Endothelial cell of umbilical vein (primary cell): ENCODE measurements at regions not wholly inside any gene's neighbourhood (a gene's known extent, or its start where the extent isn't known, plus 50 kb on each side); places are given as distances from the start of the nearest gene placed in this dataset.

ENCODE experiments used
- BruUV-seq: library from RNA; stranded (reverse); fragments of 400-500 nt; replicated peaks from 2 replicates; lab custom pipeline; 2021; lab: Mats Ljungman, UMichigan
- CTCF ChIA-PET: fragments of 300-600, 350-600 bp; sonication (Branson Sonifier 250); formaldehyde crosslinking; loops from one replicate; lab custom pipeline; 2021; ENCODE audit warnings: antibody characterized with exemption, inconsistent platforms; lab: Charles Lee
- POLR2A ChIA-PET: fragments of 300-600, 350-600 bp; sonication (Branson Sonifier 250); formaldehyde crosslinking; loops from one replicate; lab custom pipeline; 2021; ENCODE audit warnings: antibody characterized with exemption, inconsistent platforms; lab: Charles Lee
- DNase-seq: peaks from one replicate; pipeline ENCODE4 v3.0.0-alpha.2; 2011; ENCODE audit warnings: low read depth, low spot score
- FAIRE-seq: peaks from 2 replicates; lab custom pipeline; 2011; peaks lifted over from hg19 to GRCh38; lab: Jason Lieb, UNC
- H2AFZ ChIP-seq: 2 replicates; pipeline ENCODE4 v1.6.0; 2012; ENCODE audit warnings: low read depth, low read length, control low read depth, inconsistent platforms
- H3K27ac ChIP-seq: 2 replicates; pipeline ENCODE4 v1.5.1; 2011; ENCODE audit warnings: low read depth, mild to moderate bottlenecking, control low read depth, low read length, moderate library complexity; ENCODE audit not compliant: insufficient read depth
- H3K27me3 ChIP-seq, 2 experiments: 2 replicates each; pipeline versions ENCODE4 v1.6.0 to v1.6.1; 2011; ENCODE audit warnings: low read length in 2 of 2, mixed read lengths in 1 of 2; ENCODE audit not compliant: control insufficient read depth in 2 of 2, insufficient read depth in 2 of 2
- H3K36me3 ChIP-seq, 2 experiments: 2 replicates in 1 of 2; 3 replicates in 1 of 2; pipeline ENCODE4 v1.5.1; 2011; ENCODE audit warnings: low read length in 2 of 2, mild to moderate bottlenecking in 1 of 2, moderate library complexity in 1 of 2; ENCODE audit not compliant: control insufficient read depth in 2 of 2, insufficient read depth in 2 of 2; ENCODE audit errors: extremely low read depth in 1 of 2
- H3K4me1 ChIP-seq: 3 replicates; pipeline ENCODE4 v1.5.1; 2011; ENCODE audit warnings: mild to moderate bottlenecking, low read length; ENCODE audit not compliant: control insufficient read depth, insufficient read depth; ENCODE audit errors: extremely low read depth
- H3K4me2 ChIP-seq: 2 replicates; pipeline ENCODE4 v1.6.1; 2011; ENCODE audit warnings: low read length, control low read depth, mixed read lengths; ENCODE audit not compliant: insufficient read depth
- H3K4me3 ChIP-seq, 3 experiments: fragments of 200-600 bp in 1 of 3; sonication (generic), shearing (Covaris generic) in 1 of 3; replicated peaks in 1 of 3; 2 replicates each; pipeline ENCODE4 v1.5.1; 2011 to 2016; ENCODE audit warnings: control low read depth in 3 of 3, low read length in 3 of 3, mild to moderate bottlenecking in 2 of 3, inconsistent platforms in 1 of 3, low read depth in 1 of 3, moderate library complexity in 1 of 3; ENCODE audit not compliant: insufficient read depth in 1 of 3
- H3K79me2 ChIP-seq: 2 replicates; pipeline ENCODE4 v1.6.0; 2012; ENCODE audit warnings: low read length, inconsistent platforms; ENCODE audit not compliant: control insufficient read depth, insufficient read depth
- H3K9ac ChIP-seq: replicated peaks from 2 replicates; pipeline ENCODE3; 2011; ENCODE audit warnings: low read length, control low read depth; ENCODE audit not compliant: insufficient read depth; ENCODE audit errors: extremely low read depth
- H3K9me1 ChIP-seq: replicated peaks from 3 replicates; pipeline ENCODE4 v1.6.0; 2011; ENCODE audit warnings: mild to moderate bottlenecking, low read length; ENCODE audit not compliant: control insufficient read depth, insufficient read depth; ENCODE audit errors: extremely low read depth
- H3K9me3 ChIP-seq: replicated peaks from 2 replicates; pipeline ENCODE4 v1.5.1; 2012; ENCODE audit warnings: low read length, inconsistent platforms; ENCODE audit not compliant: control insufficient read depth, insufficient read depth
- H4K20me1 ChIP-seq: replicated peaks from 2 replicates; pipeline ENCODE3; 2011; ENCODE audit warnings: mild to moderate bottlenecking, low read length; ENCODE audit not compliant: control insufficient read depth, insufficient read depth; ENCODE audit errors: extremely low read depth
- CTCF ChIP-seq, 2 donors: IDR thresholded peaks; 1 replicate in 1 of 2; 2 replicates in 1 of 2; pipeline ENCODE4 v1.5.1; 2011; ENCODE audit warnings: low read length in 2 of 2, mild to moderate bottlenecking in 2 of 2, moderate library complexity in 2 of 2, control low read depth in 1 of 2, inconsistent platforms in 1 of 2, low read depth in 1 of 2; ENCODE audit not compliant: insufficient read depth in 1 of 2; ENCODE audit errors: extremely low read depth in 1 of 2
- FOS ChIP-seq: IDR thresholded peaks from 2 replicates; pipeline ENCODE4 v1.6.1; 2011; ENCODE audit warnings: mild to moderate bottlenecking, low read length, moderate library complexity, borderline replicate concordance; ENCODE audit not compliant: insufficient read depth
- GATA2 ChIP-seq: IDR thresholded peaks from 2 replicates; pipeline ENCODE4 v1.7.0; 2011; ENCODE audit warnings: low read depth, mild to moderate bottlenecking, moderate library complexity, mixed read lengths, low read length; ENCODE audit not compliant: insufficient read length, insufficient read depth
- JUN ChIP-seq: IDR thresholded peaks from 2 replicates; pipeline ENCODE4 v1.6.1; 2011; ENCODE audit warnings: borderline replicate concordance, low read depth; ENCODE audit not compliant: insufficient read length, insufficient read depth
- MAX ChIP-seq: IDR thresholded peaks from 2 replicates; pipeline ENCODE4 v1.6.1; 2011; ENCODE audit not compliant: insufficient read depth, insufficient read length
- MYC ChIP-seq: IDR thresholded peaks from one replicate; pipeline ENCODE4 v1.6.1; 2011; ENCODE audit warnings: mild to moderate bottlenecking, low read depth, low read length
- dilution Hi-C: fragments of 300-500 bp; cut with MboI; formaldehyde crosslinking; loops from one replicate; pipeline ENCODE4 v1.15.0; 2019; ENCODE audit warnings: low sequenced_read_pairs; ENCODE audit not compliant: extremely low pct_ligation_motif_present
- intact Hi-C: fragments of 100-400 bp; cut with micrococcal nuclease; formaldehyde crosslinking; loops from one replicate; pipeline ENCODE4 v1.10.0; 2022

GRCh38 chr15:93321881-93322282 lies 232.9 kb upstream of the RGMA start:
- CTCF ChIA-PET: no interaction called here
- dilution Hi-C loops: no loop called here

GRCh38 chr15:93319121-93319814 lies 230.3 kb upstream of the RGMA start:
- H3K27me3 ChIP-seq: no peaks in the 10 kb centered on the region
- TF ChIP-seq MYC (no peak), MAX (no peak), GATA2 (no peak), FOS (no peak), JUN (no peak), CTCF (IDR thresholded peaks at IDR 0.05; ENCODE audit: extremely low read depth in 1 of 2, insufficient read depth in 1 of 2, low read depth in 1 of 2, low read length in 2 of 2) (no peak)
- intact Hi-C loops (no loop called here), dilution Hi-C loops (no loop called here)
- no peak overlapping the region for H2AFZ ChIP-seq
- H3K9ac ChIP-seq: no peak overlapping the region
- H3K36me3 ChIP-seq: no peaks in the 10 kb centered on the region
- no peaks in the 10 kb centered on the region for H3K9me1 ChIP-seq
- no peak overlapping the region for H3K4me3 ChIP-seq
- H3K27ac ChIP-seq: no peak overlapping the region
- ChIA-PET CTCF (no interaction called here), POLR2A (no interaction called here)
- no TSS peak for BruUV-seq
- DNase-seq (no peak), FAIRE-seq (no peak)
- no peaks in the 10 kb centered on the region for H3K79me2 ChIP-seq
- no peaks in the 10 kb centered on the region for H3K4me1 ChIP-seq
- no peaks in the 10 kb centered on the region for H4K20me1 ChIP-seq
- H3K4me2 ChIP-seq: no peak overlapping the region
- no peaks in the 10 kb centered on the region for H3K9me3 ChIP-seq

More at GRCh38 chr15:93321881-93322282, 232.9 kb upstream of the RGMA start:
- Histone ChIP-seq H3K9me1 (no peaks in the 10 kb centered on the region), H3K27me3 (no peaks in the 10 kb centered on the region), H4K20me1 (no peaks in the 10 kb centered on the region), H3K36me3 (no peaks in the 10 kb centered on the region), H3K9me3 (no peaks in the 10 kb centered on the region), H3K4me1 (no peaks in the 10 kb centered on the region), H3K4me3 (no peak overlapping the region), H3K79me2 (no peaks in the 10 kb centered on the region), H3K9ac (no peak overlapping the region), H3K4me2 (no peak overlapping the region), H2AFZ (no peak overlapping the region), H3K27ac (no peak overlapping the region)
- POLR2A ChIA-PET: no interaction called here
- TF ChIP-seq JUN: no peak
- no peak for TF ChIP-seq GATA2
- no peak for TF ChIP-seq MAX
- no peak for TF ChIP-seq MYC
- FAIRE-seq: no peak
- DNase-seq: no peak
- BruUV-seq: no TSS peak
- intact Hi-C loops: no loop called here
